ENCODE measurements at regions not wholly inside any gene's neighbourhood (a gene's known extent, or its start where the extent isn't known, plus 50 kb on each side); places are given as distances from the start of the nearest gene placed in this dataset.
"Not testable (repeated sequence)": the region's sequence is repeated elsewhere in the genome, so short reads cannot be mapped to it uniquely, and the experiment has no call there.

- Mint-ChIP-seq H3K4me1 (ENCODE audit: low read depth) (no peaks in the 10 kb centered on the region), H3K4me3 (no peak overlapping the region), H3K27me3 (no peaks in the 10 kb centered on the region), H3K9me3 (peaks cover 6% of the 10 kb centered on the region), H3K36me3 (no peaks in the 10 kb centered on the region), H3K27ac (no peak overlapping the region)
- ChIA-PET CTCF (no interaction called here), POLR2A (no interaction called here)
- intact Hi-C loops (cut with micrococcal nuclease) = no loop called here
- no peak for DNase-seq
These were observed 685.0 kb downstream of the RAPGEF2 start for GRCh38 chr4:159787901-159788300.

GRCh38 chr4:159791334-159791733 lies 688.5 kb downstream of the RAPGEF2 start:
- ChIA-PET CTCF (no interaction called here), POLR2A (no interaction called here)
- Mint-ChIP-seq H3K36me3 (no peaks in the 10 kb centered on the region), H3K4me1 (ENCODE audit: low read depth) (no peaks in the 10 kb centered on the region), H3K27me3 (no peaks in the 10 kb centered on the region), H3K27ac (no peak overlapping the region), H3K9me3 (peaks cover 4% of the 10 kb centered on the region), H3K4me3 (no peak overlapping the region)
- intact Hi-C loops (cut with micrococcal nuclease) = no loop called here
- no peak for DNase-seq

GRCh38 chr4:159804592-159804991 lies 701.7 kb downstream of the RAPGEF2 start:
- CTCF ChIA-PET; H3K27ac Mint-ChIP-seq; POLR2A ChIA-PET; H3K9me3 Mint-ChIP-seq; H3K4me1 Mint-ChIP-seq (ENCODE audit: low read depth); H3K4me3 Mint-ChIP-seq; H3K36me3 Mint-ChIP-seq; DNase-seq; H3K27me3 Mint-ChIP-seq; intact Hi-C loops (cut with micrococcal nuclease): not testable (repeated sequence)

GRCh38 chr4:159823743-159824142 lies 720.9 kb downstream of the RAPGEF2 start:
- no peaks in the 10 kb centered on the region for H3K36me3 Mint-ChIP-seq
- peaks cover 25% of the 10 kb centered on the region for H3K9me3 Mint-ChIP-seq
- no peaks in the 10 kb centered on the region for H3K27me3 Mint-ChIP-seq
- CTCF ChIA-PET = no interaction called here
- H3K4me1 Mint-ChIP-seq (ENCODE audit: low read depth) = no peaks in the 10 kb centered on the region
- no peak for DNase-seq
- POLR2A ChIA-PET = no interaction called here
- no peak overlapping the region for H3K4me3 Mint-ChIP-seq
- H3K27ac Mint-ChIP-seq = no peak overlapping the region
- intact Hi-C loops (cut with micrococcal nuclease) = no loop called here

- Mint-ChIP-seq H3K4me1 (ENCODE audit: low read depth) (no peaks in the 10 kb centered on the region), H3K36me3 (no peaks in the 10 kb centered on the region), H3K4me3 (no peak overlapping the region), H3K27me3 (no peaks in the 10 kb centered on the region), H3K9me3 (peaks cover 15% of the 10 kb centered on the region), H3K27ac (no peak overlapping the region)
- DNase-seq = no peak
- ChIA-PET CTCF (no interaction called here), POLR2A (no interaction called here)
- intact Hi-C loops (cut with micrococcal nuclease) = no loop called here
These were observed 725.8 kb downstream of the RAPGEF2 start for GRCh38 chr4:159828687-159829086.

GRCh38 chr4:159829184-159829583 lies 726.3 kb downstream of the RAPGEF2 start:
- ChIA-PET POLR2A (no interaction called here), CTCF (no interaction called here)
- no peak overlapping the region for H3K27ac Mint-ChIP-seq
- H3K4me3 Mint-ChIP-seq = no peak overlapping the region
- H3K36me3 Mint-ChIP-seq = no peaks in the 10 kb centered on the region
- intact Hi-C loops (cut with micrococcal nuclease) = no loop called here
- DNase-seq = no peak
- H3K27me3 Mint-ChIP-seq = no peaks in the 10 kb centered on the region
- H3K9me3 Mint-ChIP-seq = peaks cover 11% of the 10 kb centered on the region
- H3K4me1 Mint-ChIP-seq (ENCODE audit: low read depth) = no peaks in the 10 kb centered on the region

- Mint-ChIP-seq H3K4me1 (ENCODE audit: low read depth) (no peaks in the 10 kb centered on the region), H3K27ac (no peak overlapping the region), H3K27me3 (no peaks in the 10 kb centered on the region), H3K4me3 (no peak overlapping the region), H3K9me3 (peaks cover 4% of the 10 kb centered on the region), H3K36me3 (no peaks in the 10 kb centered on the region)
- CTCF ChIA-PET = no interaction called here
- intact Hi-C loops (cut with micrococcal nuclease) = no loop called here
- DNase-seq = no peak
- POLR2A ChIA-PET = no interaction called here
These were observed 734.2 kb downstream of the RAPGEF2 start for GRCh38 chr4:159837071-159837470.

GRCh38 chr4:159855731-159856130 lies 752.9 kb downstream of the RAPGEF2 start:
- ChIA-PET CTCF (no interaction called here), POLR2A (no interaction called here)
- Mint-ChIP-seq H3K9me3 (peaks cover 4% of the 10 kb centered on the region), H3K27ac (no peak overlapping the region), H3K27me3 (no peaks in the 10 kb centered on the region), H3K4me3 (no peak overlapping the region), H3K36me3 (no peaks in the 10 kb centered on the region), H3K4me1 (ENCODE audit: low read depth) (no peaks in the 10 kb centered on the region)
- DNase-seq = no peak
- intact Hi-C loops (cut with micrococcal nuclease) = no loop called here

- intact Hi-C loops (cut with micrococcal nuclease) = no loop called here
These were observed 753.6 kb downstream of the RAPGEF2 start for GRCh38 chr4:159856451-159856850.

GRCh38 chr4:159859656-159860148 lies 756.8 kb downstream of the RAPGEF2 start:
- intact Hi-C loops (cut with micrococcal nuclease) = no loop called here
- no peak overlapping the region for H3K4me3 Mint-ChIP-seq
- no peaks in the 10 kb centered on the region for H3K4me1 Mint-ChIP-seq (ENCODE audit: low read depth)
- no peak overlapping the region for H3K27ac Mint-ChIP-seq
- no peaks in the 10 kb centered on the region for H3K36me3 Mint-ChIP-seq
- no peak for DNase-seq
- ChIA-PET CTCF (no interaction called here), POLR2A (no interaction called here)
- H3K27me3 Mint-ChIP-seq = no peaks in the 10 kb centered on the region
- H3K9me3 Mint-ChIP-seq = peaks cover 6% of the 10 kb centered on the region

More at GRCh38 chr4:159856451-159856850, 753.6 kb downstream of the RAPGEF2 start:
- no peak for DNase-seq
- POLR2A ChIA-PET = no interaction called here
- Mint-ChIP-seq H3K27me3 (no peaks in the 10 kb centered on the region), H3K4me3 (no peak overlapping the region), H3K4me1 (ENCODE audit: low read depth) (no peaks in the 10 kb centered on the region), H3K27ac (no peak overlapping the region), H3K9me3 (peaks cover 4% of the 10 kb centered on the region), H3K36me3 (no peaks in the 10 kb centered on the region)
- CTCF ChIA-PET = no interaction called here

GRCh38 chr4:159860945-159861344 lies 758.1 kb downstream of the RAPGEF2 start:
- intact Hi-C loops (cut with micrococcal nuclease) = no loop called here
- H3K27me3 Mint-ChIP-seq = no peaks in the 10 kb centered on the region
- no peak for DNase-seq
- H3K9me3 Mint-ChIP-seq = peaks cover 6% of the 10 kb centered on the region
- ChIA-PET POLR2A (no interaction called here), CTCF (no interaction called here)
- H3K4me1 Mint-ChIP-seq (ENCODE audit: low read depth) = no peaks in the 10 kb centered on the region
- no peak overlapping the region for H3K4me3 Mint-ChIP-seq
- no peaks in the 10 kb centered on the region for H3K36me3 Mint-ChIP-seq
- H3K27ac Mint-ChIP-seq = no peak overlapping the region

GRCh38 chr4:159864337-159864736 lies 761.5 kb downstream of the RAPGEF2 start:
- ChIA-PET POLR2A (no interaction called here), CTCF (no interaction called here)
- Mint-ChIP-seq H3K4me3 (no peak overlapping the region), H3K27ac (no peak overlapping the region), H3K4me1 (ENCODE audit: low read depth) (no peaks in the 10 kb centered on the region), H3K27me3 (no peaks in the 10 kb centered on the region), H3K9me3 (peaks cover 4% of the 10 kb centered on the region), H3K36me3 (no peaks in the 10 kb centered on the region)
- DNase-seq = no peak
- intact Hi-C loops (cut with micrococcal nuclease) = no loop called here

GRCh38 chr4:159867673-159868072 lies 764.8 kb downstream of the RAPGEF2 start:
- no peak overlapping the region for H3K27ac Mint-ChIP-seq
- H3K9me3 Mint-ChIP-seq = peaks cover 6% of the 10 kb centered on the region
- H3K4me3 Mint-ChIP-seq = no peak overlapping the region
- intact Hi-C loops (cut with micrococcal nuclease) = no loop called here
- H3K4me1 Mint-ChIP-seq (ENCODE audit: low read depth) = no peaks in the 10 kb centered on the region
- no peaks in the 10 kb centered on the region for H3K36me3 Mint-ChIP-seq
- ChIA-PET POLR2A (no interaction called here), CTCF (no interaction called here)
- no peak for DNase-seq
- no peaks in the 10 kb centered on the region for H3K27me3 Mint-ChIP-seq

GRCh38 chr4:159868936-159869335 lies 766.1 kb downstream of the RAPGEF2 start:
- H3K36me3 Mint-ChIP-seq; H3K4me3 Mint-ChIP-seq; intact Hi-C loops (cut with micrococcal nuclease); H3K4me1 Mint-ChIP-seq (ENCODE audit: low read depth); H3K27ac Mint-ChIP-seq; CTCF ChIA-PET; DNase-seq; H3K27me3 Mint-ChIP-seq; POLR2A ChIA-PET: not testable (repeated sequence)
- H3K9me3 Mint-ChIP-seq = peaks cover 14% of the 10 kb centered on the region

Data from activated CD4-positive, alpha-beta memory T cell treated with anti-CD3 and anti-CD28 coated beads for 36 hours (primary cell).